HepG2 (cell line): ENCODE measurements at regions not wholly inside any gene's neighbourhood (a gene's known extent, or its start where the extent isn't known, plus 50 kb on each side); places are given as distances from the start of the nearest gene placed in this dataset.

Source experiments
- ATF1 ChIP-seq: IDR thresholded peaks from 2 replicates; pipeline ENCODE4 v1.6.1; 2016; ENCODE audit warnings: mild to moderate bottlenecking, control low read depth
- NFE2 ChIP-seq: sonication (generic); formaldehyde crosslinking; IDR thresholded peaks from 2 replicates; pipeline ENCODE4 v1.4.0; 2020; ENCODE audit warnings: missing genetic modification reagents
- POLR2A ChIP-seq, 2 experiments: IDR thresholded peaks; 2 replicates each; pipeline ENCODE4 v1.6.1; 2011; ENCODE audit warnings: low read depth in 2 of 2, low read length in 2 of 2, mild to moderate bottlenecking in 1 of 2, moderate library complexity in 1 of 2; ENCODE audit not compliant: insufficient read depth in 1 of 2
- TF ChIP-seq, protein P1 (sequence below): sonication (generic); formaldehyde crosslinking; IDR thresholded peaks from 2 replicates; pipeline ENCODE4 v1.5.0; 2020; ENCODE audit warnings: mild to moderate bottlenecking, missing genetic modification reagents, moderate library complexity

DNA sequence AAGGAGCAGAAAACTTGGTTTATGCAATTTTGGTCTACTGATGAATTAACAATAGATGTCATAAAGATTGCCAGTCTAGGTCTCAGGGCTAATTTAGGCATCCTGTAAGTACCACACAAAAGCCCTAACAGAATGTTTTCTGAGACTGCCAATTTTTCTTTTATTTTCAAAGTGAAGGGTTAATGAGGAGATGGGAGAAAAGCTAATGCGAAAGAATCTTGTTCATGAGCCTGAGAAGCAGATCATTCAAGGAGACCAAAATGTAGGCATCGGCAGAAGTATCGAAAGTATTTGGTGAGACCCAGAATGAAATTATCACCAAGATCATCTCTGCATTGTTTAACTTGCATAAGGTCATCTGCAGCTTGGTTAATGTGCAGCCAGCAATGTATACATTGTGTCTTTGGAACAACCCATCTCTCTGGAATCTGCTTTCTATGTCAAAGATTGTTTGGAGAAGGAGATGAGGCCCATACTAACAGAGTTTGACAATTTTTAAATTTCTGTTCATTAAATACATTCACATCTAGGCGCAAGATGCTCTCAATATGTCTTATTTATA, 163.3 kb upstream of the GLI3 start:
- TF ChIP-seq ATF1 (CRISPR knock-in tag) (no peak), POLR2A (IDR thresholded peaks at IDR 0.05; ENCODE audit: insufficient read depth in 1 of 2, low read depth in 2 of 2, low read length in 2 of 2) (no peak), NFE2 (CRISPR knock-in tag) (no peak)
- TF ChIP-seq, protein P1, sequence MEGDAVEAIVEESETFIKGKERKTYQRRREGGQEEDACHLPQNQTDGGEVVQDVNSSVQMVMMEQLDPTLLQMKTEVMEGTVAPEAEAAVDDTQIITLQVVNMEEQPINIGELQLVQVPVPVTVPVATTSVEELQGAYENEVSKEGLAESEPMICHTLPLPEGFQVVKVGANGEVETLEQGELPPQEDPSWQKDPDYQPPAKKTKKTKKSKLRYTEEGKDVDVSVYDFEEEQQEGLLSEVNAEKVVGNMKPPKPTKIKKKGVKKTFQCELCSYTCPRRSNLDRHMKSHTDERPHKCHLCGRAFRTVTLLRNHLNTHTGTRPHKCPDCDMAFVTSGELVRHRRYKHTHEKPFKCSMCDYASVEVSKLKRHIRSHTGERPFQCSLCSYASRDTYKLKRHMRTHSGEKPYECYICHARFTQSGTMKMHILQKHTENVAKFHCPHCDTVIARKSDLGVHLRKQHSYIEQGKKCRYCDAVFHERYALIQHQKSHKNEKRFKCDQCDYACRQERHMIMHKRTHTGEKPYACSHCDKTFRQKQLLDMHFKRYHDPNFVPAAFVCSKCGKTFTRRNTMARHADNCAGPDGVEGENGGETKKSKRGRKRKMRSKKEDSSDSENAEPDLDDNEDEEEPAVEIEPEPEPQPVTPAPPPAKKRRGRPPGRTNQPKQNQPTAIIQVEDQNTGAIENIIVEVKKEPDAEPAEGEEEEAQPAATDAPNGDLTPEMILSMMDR (CRISPR knock-in tag) = no peak
